ENCODE measurements at regions not wholly inside any gene's neighbourhood (a gene's known extent, or its start where the extent isn't known, plus 50 kb on each side); places are given as distances from the start of the nearest gene placed in this dataset.

- TF ChIP-seq MIER3 (CRISPR knock-in tag; IDR thresholded peaks at IDR 0.05; ENCODE audit: borderline replicate concordance) (no peak), ZSCAN20 (CRISPR knock-in tag; IDR thresholded peaks at IDR 0.05; ENCODE audit: borderline replicate concordance) (no peak), ZNF615 (CRISPR knock-in tag; IDR thresholded peaks at IDR 0.05; ENCODE audit: borderline replicate concordance) (no peak), NFE2 (CRISPR knock-in tag; IDR thresholded peaks at IDR 0.05) (no peak)
Measured at GRCh38 chr4:65868096-65868824, 198.0 kb upstream of the EPHA5 start (continued).

- POLR2A ChIA-PET = no interaction called here
- intact Hi-C loops (cut with micrococcal nuclease; ENCODE audit: unreplicated experiment) = loop anchor here (5.0 kb wide), 2 partner anchors 838 to 858 kb away; no protein-coding TSS in a partner anchor
- Histone ChIP-seq H3K9ac (ENCODE audit: insufficient read depth, low read depth, low read length) (no peak overlapping the region), H3K4me1 (ENCODE audit: insufficient read depth, low read length) (no peaks in the 10 kb centered on the region), H3K79me2 (ENCODE audit: insufficient read depth, low read length) (no peaks in the 10 kb centered on the region), H4K20me1 (ENCODE audit: insufficient read depth, low read length) (no peaks in the 10 kb centered on the region), H3K4me3 (replicated peaks in 1 of 3; ENCODE audit: insufficient read depth in 1 of 3, low read depth in 2 of 3, low read length in 3 of 3) (no peak overlapping the region), H3K27me3 (ENCODE audit: control insufficient read depth in 1 of 2, insufficient read depth in 2 of 2, low read length in 2 of 2) (no peaks in the 10 kb centered on the region), H3K36me3 (replicated peaks in 1 of 2; ENCODE audit: control insufficient read depth in 1 of 2, insufficient read depth in 2 of 2, low read length in 2 of 2) (no peaks in the 10 kb centered on the region), H3K9me3 (ENCODE audit: low read length) (no peaks in the 10 kb centered on the region), H3K4me2 (ENCODE audit: low read depth, low read length) (no peak overlapping the region), H2AFZ (ENCODE audit: low read length) (no peak overlapping the region), H3K27ac (ENCODE audit: extremely low read length, insufficient read depth, low read length) (no peak overlapping the region)
- WGBS (ENCODE audit: low lambda C conversion rate) = 13% methylated on average over 4 of the region's 4 CpGs
- CTCF ChIA-PET (ENCODE audit: low intra/inter-chr PET ratio, low total read pairs) = no interaction called here
- no TSS peak for BruUV-seq (replicated peaks)
- no peak for TF ChIP-seq PHF8 (CRISPR knock-in tag; IDR thresholded peaks at IDR 0.05)
- TF ChIP-seq, protein P1, sequence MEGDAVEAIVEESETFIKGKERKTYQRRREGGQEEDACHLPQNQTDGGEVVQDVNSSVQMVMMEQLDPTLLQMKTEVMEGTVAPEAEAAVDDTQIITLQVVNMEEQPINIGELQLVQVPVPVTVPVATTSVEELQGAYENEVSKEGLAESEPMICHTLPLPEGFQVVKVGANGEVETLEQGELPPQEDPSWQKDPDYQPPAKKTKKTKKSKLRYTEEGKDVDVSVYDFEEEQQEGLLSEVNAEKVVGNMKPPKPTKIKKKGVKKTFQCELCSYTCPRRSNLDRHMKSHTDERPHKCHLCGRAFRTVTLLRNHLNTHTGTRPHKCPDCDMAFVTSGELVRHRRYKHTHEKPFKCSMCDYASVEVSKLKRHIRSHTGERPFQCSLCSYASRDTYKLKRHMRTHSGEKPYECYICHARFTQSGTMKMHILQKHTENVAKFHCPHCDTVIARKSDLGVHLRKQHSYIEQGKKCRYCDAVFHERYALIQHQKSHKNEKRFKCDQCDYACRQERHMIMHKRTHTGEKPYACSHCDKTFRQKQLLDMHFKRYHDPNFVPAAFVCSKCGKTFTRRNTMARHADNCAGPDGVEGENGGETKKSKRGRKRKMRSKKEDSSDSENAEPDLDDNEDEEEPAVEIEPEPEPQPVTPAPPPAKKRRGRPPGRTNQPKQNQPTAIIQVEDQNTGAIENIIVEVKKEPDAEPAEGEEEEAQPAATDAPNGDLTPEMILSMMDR (CRISPR knock-in tag; IDR thresholded peaks at IDR 0.05) = peak; percentile 38
- TF ChIP-seq STAG1 (CRISPR knock-in tag; IDR thresholded peaks at IDR 0.05) = peak; percentile 26; the same call in 1 of the 2 replicates
- TF ChIP-seq ZNF567 (CRISPR knock-in tag; IDR thresholded peaks at IDR 0.05; ENCODE audit: borderline replicate concordance) = no peak
- no peak for TF ChIP-seq HNF4A (CRISPR knock-in tag; IDR thresholded peaks at IDR 0.05)
- no peak for TF ChIP-seq PPARG (CRISPR knock-in tag; conservative IDR thresholded peaks at IDR 0.05)
- no peak for TF ChIP-seq MLLT10 (CRISPR knock-in tag; IDR thresholded peaks at IDR 0.05)
- no peak for TF ChIP-seq PHF21A (CRISPR knock-in tag; IDR thresholded peaks at IDR 0.05)
- no peak for TF ChIP-seq ZNF350 (CRISPR knock-in tag; IDR thresholded peaks at IDR 0.05; ENCODE audit: borderline replicate concordance, low read depth)
- ATAC-seq (peak; percentile 49; the same call in 1 of the 3 replicates), DNase-seq (ENCODE audit: low spot score) (peak; percentile 13), FAIRE-seq (peak; percentile 18)
- in situ Hi-C loops (cut with HindIII; ENCODE audit: extremely low pct_ligation_motif_present, low pct_unique_long_range_greater_than_20kb) = no loop called here
Measured at GRCh38 chr4:65865489-65865888, 195.2 kb upstream of the EPHA5 start.

Data from HepG2 (cell line).